Liver (tissue), 8 donors: ENCODE measurements at regions not wholly inside any gene's neighbourhood (a gene's known extent, or its start where the extent isn't known, plus 50 kb on each side); places are given as distances from the start of the nearest gene placed in this dataset.

Source experiments
- DNase-seq: peaks from one replicate; pipeline ENCODE4 v3.0.0-alpha.2; 2017; ENCODE audit warnings: low spot score
- H3K27ac ChIP-seq, 2 donors: one replicate each; pipeline ENCODE4 v1.7.0; 2013; ENCODE audit warnings: inconsistent platforms in 2 of 2, low read length in 2 of 2, control low read depth in 1 of 2, low read depth in 1 of 2, mild to moderate bottlenecking in 1 of 2
- H3K27me3 ChIP-seq, 4 donors: one replicate each; pipeline versions ENCODE4 v1.6.1 to v1.7.0; 2013; ENCODE audit warnings: low read length in 3 of 4, inconsistent platforms in 1 of 4, mild to moderate bottlenecking in 1 of 4, moderate library complexity in 1 of 4; ENCODE audit not compliant: control insufficient read depth in 4 of 4, insufficient read depth in 4 of 4
- H3K36me3 ChIP-seq, 4 donors: one replicate each; pipeline versions ENCODE4 v1.6.1 to v1.7.0; 2013; ENCODE audit warnings: low read length in 3 of 4, mild to moderate bottlenecking in 3 of 4, low read depth in 1 of 4, moderate library complexity in 1 of 4; ENCODE audit not compliant: control insufficient read depth in 4 of 4, insufficient read depth in 3 of 4
- H3K4me1 ChIP-seq, 4 donors: one replicate each; pipeline versions ENCODE4 v1.6.1 to v1.7.0; 2013; ENCODE audit warnings: low read length in 3 of 4, mild to moderate bottlenecking in 3 of 4, moderate library complexity in 1 of 4; ENCODE audit not compliant: control insufficient read depth in 4 of 4, insufficient read depth in 4 of 4
- H3K4me3 ChIP-seq, 3 donors: one replicate each; pipeline versions ENCODE4 v1.6.1 to v1.7.0; 2013; ENCODE audit warnings: low read length in 3 of 3, control low read depth in 1 of 3, low read depth in 1 of 3, mild to moderate bottlenecking in 1 of 3
- H3K9ac ChIP-seq, 2 donors: one replicate each; pipeline ENCODE4 v1.7.0; 2013; ENCODE audit warnings: low read length in 2 of 2, mild to moderate bottlenecking in 2 of 2, moderate library complexity in 2 of 2, control low read depth in 1 of 2, low read depth in 1 of 2
- H3K9me3 ChIP-seq, 4 donors: one replicate each; pipeline versions ENCODE4 v1.6.1 to v1.7.0; 2013; ENCODE audit warnings: low read length in 3 of 4; ENCODE audit not compliant: control insufficient read depth in 4 of 4
- CTCF ChIP-seq: fragments of 150-350 bp; IDR thresholded peaks from 2 replicates; pipeline ENCODE4 v1.5.1; 2017; ENCODE audit warnings: improper control_type of control experiment, low read depth, low read length; ENCODE audit not compliant: missing input control
- EGR1 ChIP-seq, 2 donors: IDR thresholded peaks; 2 replicates each; pipeline ENCODE4 v1.6.1; 2016 to 2018; ENCODE audit warnings: antibody characterized with exemption in 2 of 2, low read depth in 2 of 2
- FOXA2 ChIP-seq: IDR thresholded peaks from 2 replicates; pipeline ENCODE4 v1.6.1; 2016; ENCODE audit warnings: antibody characterized with exemption
- GABPA ChIP-seq, 2 donors: IDR thresholded peaks in 1 of 2; conservative IDR thresholded peaks in 1 of 2; 2 replicates each; pipeline ENCODE4 v1.6.1; 2016; ENCODE audit warnings: antibody characterized with exemption in 2 of 2, mild to moderate bottlenecking in 1 of 2, moderate library complexity in 1 of 2
- HNF4A ChIP-seq, 2 donors: conservative IDR thresholded peaks; 2 replicates each; pipeline ENCODE4 v1.6.1; 2016; ENCODE audit warnings: antibody characterized with exemption in 2 of 2, mild to moderate bottlenecking in 2 of 2
- HNF4G ChIP-seq: IDR thresholded peaks from 2 replicates; pipeline ENCODE4 v1.6.1; 2016; ENCODE audit warnings: antibody characterized with exemption
- JUND ChIP-seq, 2 donors: IDR thresholded peaks; 2 replicates each; pipeline ENCODE4 v1.6.1; 2016; ENCODE audit warnings: antibody characterized with exemption in 2 of 2
- NR2F2 ChIP-seq: IDR thresholded peaks from 2 replicates; pipeline ENCODE4 v1.6.1; 2016; ENCODE audit warnings: antibody characterized with exemption
- REST ChIP-seq: IDR thresholded peaks from 2 replicates; pipeline ENCODE4 v1.6.1; 2016; ENCODE audit warnings: antibody characterized with exemption, mild to moderate bottlenecking
- SP1 ChIP-seq: IDR thresholded peaks from 2 replicates; pipeline ENCODE4 v1.6.1; 2018; ENCODE audit warnings: antibody characterized with exemption, mild to moderate bottlenecking
- TAF1 ChIP-seq: conservative IDR thresholded peaks from 2 replicates; pipeline ENCODE4 v1.6.1; 2016; ENCODE audit warnings: antibody characterized with exemption, mild to moderate bottlenecking
- ZBTB33 ChIP-seq: IDR thresholded peaks from 2 replicates; pipeline ENCODE4 v1.6.1; 2016; ENCODE audit warnings: antibody characterized with exemption
- WGBS: extraction: QIAGEN DNeasy Blood & Tissue Kit; methylation state at CpG from one replicate; pipeline ENCODE4 v1.1.7; 2013; 5-methylcytosine and 5-hydroxymethylcytosine counted together
- donor health status: healthy.
- donor health status: healthy.
- donor health status: healthy.
- donor health status: healthy.
- donor health status: healthy.

- Histone ChIP-seq H3K4me1 (no peaks in the 10 kb centered on the region), H3K27ac (no peak overlapping the region), H3K9me3 (no peaks in the 10 kb centered on the region), H3K4me3 (no peak overlapping the region), H3K27me3 (no peaks in the 10 kb centered on the region), H3K36me3 (no peaks in the 10 kb centered on the region), H3K9ac (no peak overlapping the region)
- TF ChIP-seq HNF4G (no peak), JUND (IDR thresholded peaks at IDR 0.05) (no peak), HNF4A (conservative IDR thresholded peaks at IDR 0.05) (no peak), EGR1 (IDR thresholded peaks at IDR 0.05; ENCODE audit: low read depth in 2 of 2) (no peak), TAF1 (no peak), CTCF (no peak), SP1 (no peak), FOXA2 (no peak), ZBTB33 (no peak), REST (no peak)
- DNase-seq: no peak
- 94% methylated on average over 3 of the region's 3 CpGs for WGBS
Measured at GRCh38 chr20:34177052-34177451, 64.2 kb upstream of the ASIP start.

- no peak overlapping the region for H3K4me3 ChIP-seq
- TF ChIP-seq JUND (IDR thresholded peaks at IDR 0.05): no peak
- TF ChIP-seq NR2F2: no peak
- TF ChIP-seq REST: no peak
- no peak for TF ChIP-seq TAF1
- no peak for TF ChIP-seq GABPA (IDR thresholded peaks at IDR 0.05 in 1 of 2, conservative IDR thresholded peaks at IDR 0.05 in 1 of 2)
- H3K9me3 ChIP-seq: no peaks in the 10 kb centered on the region
- H3K36me3 ChIP-seq: no peaks in the 10 kb centered on the region
- no peak overlapping the region for H3K9ac ChIP-seq
- DNase-seq: no peak
- H3K27me3 ChIP-seq: peaks cover 0 to 4% (median 0%) of the 10 kb centered on the region in 4 donors
- no peaks in the 10 kb centered on the region for H3K4me1 ChIP-seq
- 86% methylated on average over 8 of the region's 8 CpGs for WGBS
- H3K27ac ChIP-seq: no peak overlapping the region
Measured at GRCh38 chr20:34179637-34180360, 61.4 kb upstream of the ASIP start.
